Skeletal muscle satellite cell (primary cell): ENCODE measurements at regions not wholly inside any gene's neighbourhood (a gene's known extent, or its start where the extent isn't known, plus 50 kb on each side); places are given as distances from the start of the nearest gene placed in this dataset.

ENCODE experiments used
- H3K27me3 ChIP-seq: 2 replicates; pipeline ENCODE4 v1.7.0; 2013; ENCODE audit warnings: low read length; ENCODE audit not compliant: control insufficient read depth, insufficient read depth
- H3K36me3 ChIP-seq: 2 replicates; pipeline ENCODE4 v1.7.0; 2013; ENCODE audit warnings: mild to moderate bottlenecking, control low read depth, low read length; ENCODE audit not compliant: insufficient read depth
- H3K4me1 ChIP-seq: 2 replicates; pipeline ENCODE4 v1.7.0; 2013; ENCODE audit warnings: low read length; ENCODE audit not compliant: control insufficient read depth, insufficient read depth
- H3K4me2 ChIP-seq: 2 replicates; pipeline ENCODE4 v1.7.0; 2013; ENCODE audit warnings: mild to moderate bottlenecking, low read length
- H3K4me3 ChIP-seq: 2 replicates; pipeline ENCODE4 v1.7.0; 2013; ENCODE audit warnings: low read length
- H3K9ac ChIP-seq: 2 replicates; pipeline ENCODE4 v1.7.0; 2013; ENCODE audit warnings: mild to moderate bottlenecking, low read depth, low read length, moderate library complexity
- H3K9me3 ChIP-seq: replicated peaks from 2 replicates; pipeline ENCODE4 v1.7.0; 2013; ENCODE audit warnings: mild to moderate bottlenecking, control low read depth, low read length

GRCh38 chr4:189443341-189443740, 497.3 kb upstream of the FRG1 start:
- no peak overlapping the region for H3K4me3 ChIP-seq
- H3K4me2 ChIP-seq, result no peak overlapping the region
- H3K9me3 ChIP-seq, result peaks cover under 1% of the 10 kb centered on the region
- no peak overlapping the region for H3K9ac ChIP-seq
- no peaks in the 10 kb centered on the region for H3K4me1 ChIP-seq
- H3K27me3 ChIP-seq, result no peaks in the 10 kb centered on the region
- no peaks in the 10 kb centered on the region for H3K36me3 ChIP-seq

- Histone ChIP-seq H3K4me2 (no peak overlapping the region), H3K36me3 (no peaks in the 10 kb centered on the region), H3K9ac (no peak overlapping the region), H3K9me3 (peaks cover 12% of the 10 kb centered on the region), H3K4me3 (no peak overlapping the region), H3K4me1 (no peaks in the 10 kb centered on the region), H3K27me3 (no peaks in the 10 kb centered on the region)
These were observed 495.1 kb upstream of the FRG1 start for GRCh38 chr4:189445613-189446012.

DNA sequence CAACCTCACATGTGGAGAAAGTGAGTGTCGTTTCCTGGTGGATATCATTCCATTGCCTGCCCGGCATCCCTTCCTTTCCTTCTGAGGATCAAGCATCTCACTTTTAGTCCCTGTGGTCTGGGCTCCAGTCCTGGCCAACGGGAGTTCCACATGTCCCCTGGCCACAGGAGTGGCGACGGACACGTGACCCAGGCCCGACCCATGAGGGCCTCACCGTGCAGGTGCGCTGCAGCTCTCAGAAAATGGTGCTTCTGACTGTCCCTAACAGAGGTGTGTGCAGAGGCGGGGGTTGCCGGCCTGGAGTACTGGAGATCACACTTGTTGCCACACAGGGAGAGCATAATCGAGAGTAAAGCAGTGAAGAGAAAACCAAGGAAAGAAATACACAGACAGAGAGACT, 476.9 kb upstream of the FRG1 start:
- no peaks in the 10 kb centered on the region for H3K27me3 ChIP-seq
- H3K4me2 ChIP-seq, result no peak overlapping the region
- no peak overlapping the region for H3K9ac ChIP-seq
- peaks cover 14% of the 10 kb centered on the region for H3K9me3 ChIP-seq
- H3K36me3 ChIP-seq, result no peaks in the 10 kb centered on the region
- no peaks in the 10 kb centered on the region for H3K4me1 ChIP-seq
- H3K4me3 ChIP-seq, result no peak overlapping the region

DNA sequence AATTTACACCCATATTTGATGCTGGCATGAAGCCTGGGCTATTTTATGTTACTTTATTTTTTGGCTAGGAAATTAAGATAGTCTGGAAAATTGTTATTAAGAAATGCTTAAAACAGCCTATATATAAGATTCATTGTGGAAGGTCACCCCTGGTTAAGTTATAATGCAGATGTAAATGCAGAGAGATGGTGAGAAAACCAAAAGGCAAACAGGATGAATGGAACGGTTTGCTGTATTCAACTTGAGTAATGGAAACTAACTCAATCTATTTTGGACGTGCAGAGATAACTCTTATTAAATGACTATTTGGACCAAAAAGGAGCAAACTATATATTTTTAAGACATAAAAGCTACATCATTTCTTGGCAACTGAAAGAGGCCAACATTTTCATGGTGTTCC, 446.3 kb upstream of the FRG1 start:
- H3K36me3 ChIP-seq, result no peaks in the 10 kb centered on the region
- no peak overlapping the region for H3K9ac ChIP-seq
- H3K4me3 ChIP-seq, result no peak overlapping the region
- H3K4me1 ChIP-seq, result no peaks in the 10 kb centered on the region
- H3K4me2 ChIP-seq, result no peak overlapping the region
- H3K27me3 ChIP-seq, result no peaks in the 10 kb centered on the region
- H3K9me3 ChIP-seq, result peaks cover 16% of the 10 kb centered on the region

- Histone ChIP-seq H3K9ac (no peak overlapping the region), H3K4me2 (no peak overlapping the region), H3K9me3 (peaks cover 9% of the 10 kb centered on the region), H3K4me1 (no peaks in the 10 kb centered on the region), H3K4me3 (no peak overlapping the region), H3K36me3 (no peaks in the 10 kb centered on the region), H3K27me3 (no peaks in the 10 kb centered on the region)
These were observed 443.2 kb upstream of the FRG1 start for GRCh38 chr4:189497516-189497915.

DNA sequence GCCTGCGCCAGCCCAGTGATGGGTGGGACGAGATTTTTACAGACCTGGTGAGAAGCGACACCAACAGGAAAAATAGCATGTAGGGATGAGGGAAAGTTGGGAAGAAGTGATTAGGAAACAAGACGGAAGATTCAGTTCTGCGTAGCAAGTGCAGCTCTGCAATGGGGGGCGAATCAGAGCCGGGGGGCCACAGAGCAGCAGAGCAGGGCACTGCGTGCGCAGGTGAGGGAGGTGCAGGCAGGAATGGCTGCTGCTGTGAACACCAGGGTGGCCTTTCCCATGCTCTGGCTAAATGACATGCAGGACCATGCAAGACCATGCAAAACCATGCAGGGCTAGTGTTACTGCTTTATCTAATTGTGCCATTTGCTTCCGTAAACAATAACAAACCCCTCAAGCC, 442.7 kb upstream of the FRG1 start:
- Histone ChIP-seq H3K27me3 (no peaks in the 10 kb centered on the region), H3K36me3 (no peaks in the 10 kb centered on the region), H3K4me3 (no peak overlapping the region), H3K9ac (no peak overlapping the region), H3K9me3 (peaks cover 7% of the 10 kb centered on the region), H3K4me1 (no peaks in the 10 kb centered on the region), H3K4me2 (no peak overlapping the region)

DNA sequence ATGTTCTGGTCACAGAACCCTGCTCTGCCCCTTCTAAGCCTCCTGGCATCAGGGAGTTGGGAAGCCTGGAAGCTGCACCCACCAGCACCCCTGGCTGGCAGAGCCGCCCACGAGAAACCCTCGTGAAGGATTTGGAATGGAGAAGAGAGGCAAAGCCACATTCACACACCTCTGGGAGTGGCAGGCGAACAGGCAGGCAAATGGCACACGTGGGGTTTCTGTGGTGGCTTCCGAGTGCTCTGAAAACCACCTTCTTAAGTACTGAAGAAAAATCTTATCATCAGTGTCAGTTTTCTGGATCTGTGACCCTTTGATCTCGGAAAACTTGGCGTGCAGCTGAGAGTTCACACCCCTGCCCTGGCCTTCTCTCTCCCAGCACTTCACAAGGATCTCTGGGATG, 442.2 kb upstream of the FRG1 start:
- Histone ChIP-seq H3K27me3 (no peaks in the 10 kb centered on the region), H3K4me2 (no peak overlapping the region), H3K9me3 (peaks cover 7% of the 10 kb centered on the region), H3K9ac (no peak overlapping the region), H3K36me3 (no peaks in the 10 kb centered on the region), H3K4me3 (no peak overlapping the region), H3K4me1 (no peaks in the 10 kb centered on the region)

GRCh38 chr4:189499696-189500095, 441.0 kb upstream of the FRG1 start:
- Histone ChIP-seq H3K27me3 (no peaks in the 10 kb centered on the region), H3K4me3 (no peak overlapping the region), H3K4me1 (no peaks in the 10 kb centered on the region), H3K36me3 (no peaks in the 10 kb centered on the region), H3K4me2 (no peak overlapping the region), H3K9me3 (peaks cover 9% of the 10 kb centered on the region), H3K9ac (no peak overlapping the region)

DNA sequence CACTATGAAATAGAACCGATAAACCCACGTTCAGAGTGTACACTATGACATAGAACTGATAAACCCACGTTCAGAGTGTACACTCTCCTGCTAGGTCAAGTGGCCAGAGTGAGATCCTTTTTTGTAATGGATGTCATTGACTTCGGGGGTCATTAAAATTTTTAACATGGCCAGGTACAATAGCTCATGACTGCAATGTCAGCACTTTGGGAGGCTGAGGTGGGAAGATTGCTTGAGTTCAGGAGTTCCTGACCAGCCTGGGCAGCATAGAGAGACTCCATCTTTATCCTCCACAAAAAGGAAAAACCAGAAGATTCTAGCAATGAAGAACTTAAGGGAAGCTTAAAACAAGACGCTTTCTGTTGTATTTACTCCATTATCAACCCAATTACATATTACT, 439.7 kb upstream of the FRG1 start:
- H3K9ac ChIP-seq, result no peak overlapping the region
- no peaks in the 10 kb centered on the region for H3K4me1 ChIP-seq
- peaks cover 11% of the 10 kb centered on the region for H3K9me3 ChIP-seq
- H3K4me2 ChIP-seq, result no peak overlapping the region
- H3K27me3 ChIP-seq, result no peaks in the 10 kb centered on the region
- H3K36me3 ChIP-seq, result no peaks in the 10 kb centered on the region
- no peak overlapping the region for H3K4me3 ChIP-seq

GRCh38 chr4:189502841-189503435, 437.7 kb upstream of the FRG1 start:
- H3K9me3 ChIP-seq, result peaks cover 4% of the 10 kb centered on the region
- H3K4me2 ChIP-seq, result no peak overlapping the region
- H3K4me1 ChIP-seq, result no peaks in the 10 kb centered on the region
- H3K27me3 ChIP-seq, result no peaks in the 10 kb centered on the region
- H3K4me3 ChIP-seq, result no peak overlapping the region
- no peaks in the 10 kb centered on the region for H3K36me3 ChIP-seq
- no peak overlapping the region for H3K9ac ChIP-seq

DNA sequence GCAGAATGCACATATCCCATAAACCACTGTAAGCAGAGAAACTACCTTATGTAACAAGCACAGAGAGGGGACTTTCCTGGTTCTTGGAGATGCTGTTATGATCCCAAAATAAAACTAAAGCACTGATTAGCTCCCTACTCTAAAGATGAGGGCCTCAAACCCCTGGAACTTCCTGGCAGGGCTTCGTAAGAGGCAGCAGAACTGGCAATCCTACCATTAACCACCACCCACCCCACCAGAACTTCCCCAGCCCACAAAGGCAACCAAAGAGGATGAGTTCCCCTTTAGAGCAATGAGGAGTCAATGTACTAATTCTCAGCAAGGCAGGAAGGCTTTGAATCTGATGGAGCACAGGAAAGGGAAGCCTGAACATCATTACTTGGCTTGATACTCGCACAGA, 436.5 kb upstream of the FRG1 start:
- Histone ChIP-seq H3K4me2 (no peak overlapping the region), H3K4me3 (no peak overlapping the region), H3K9ac (no peak overlapping the region), H3K9me3 (peaks cover 4% of the 10 kb centered on the region), H3K36me3 (no peaks in the 10 kb centered on the region), H3K27me3 (no peaks in the 10 kb centered on the region), H3K4me1 (no peaks in the 10 kb centered on the region)

DNA sequence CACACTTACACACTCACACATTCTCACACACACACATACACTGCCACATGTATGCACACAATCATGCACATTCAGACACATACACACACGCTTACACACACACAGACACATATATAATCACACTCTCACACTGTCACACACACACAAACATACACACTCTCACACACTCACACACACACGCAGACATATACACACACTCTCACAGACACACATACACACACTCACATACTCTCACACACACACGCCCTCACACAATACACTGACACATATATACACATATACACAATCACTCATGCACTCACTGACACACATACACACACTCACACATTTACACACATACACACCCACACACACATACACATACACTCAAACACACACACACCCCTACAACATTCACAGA, 435.3 kb upstream of the FRG1 start:
- Histone ChIP-seq H3K4me2 (no peak overlapping the region), H3K9ac (no peak overlapping the region), H3K27me3 (no peaks in the 10 kb centered on the region)

More for the DNA sequence above, 435.3 kb upstream of the FRG1 start:
- no peaks in the 10 kb centered on the region for H3K4me1 ChIP-seq
- no peaks in the 10 kb centered on the region for H3K36me3 ChIP-seq
- H3K9me3 ChIP-seq, result peaks cover 4% of the 10 kb centered on the region
- H3K4me3 ChIP-seq, result no peak overlapping the region
